Esophagus squamous epithelium (tissue), 5 donors: ENCODE measurements at regions not wholly inside any gene's neighbourhood (a gene's known extent, or its start where the extent isn't known, plus 50 kb on each side); places are given as distances from the start of the nearest gene placed in this dataset.

Source experiments
- DNase-seq: peaks from one replicate; lab custom pipeline; 2025; lab: John Stamatoyannopoulos, UW
- H3K27ac ChIP-seq, 4 donors: fragments of 200-600 bp; sonication (generic); one replicate each; pipeline ENCODE4 v1.5.1; 2016 to 2019; ENCODE audit warnings: mild to moderate bottlenecking in 1 of 4
- H3K27me3 ChIP-seq, 4 donors: fragments of 200-600 bp; sonication (generic); 1 replicate in 3 of 4; 2 replicates in 1 of 4; pipeline versions ENCODE4 v1.5.1 to v1.6.0; 2017 to 2021; ENCODE audit warnings: antibody characterized with exemption in 1 of 4
- H3K36me3 ChIP-seq, 3 donors: fragments of 200-600 bp; sonication (generic); one replicate each; pipeline ENCODE4 v1.5.1; 2016 to 2019
- H3K4me1 ChIP-seq, 3 donors: fragments of 200-600 bp; sonication (generic); one replicate each; pipeline ENCODE4 v1.5.1; 2017 to 2019
- H3K4me3 ChIP-seq, 4 donors: fragments of 200-600 bp; sonication (generic); 1 replicate in 3 of 4; 2 replicates in 1 of 4; pipeline ENCODE4 v1.5.1; 2016 to 2019; ENCODE audit warnings: mild to moderate bottlenecking in 2 of 4, moderate library complexity in 1 of 4
- H3K9me3 ChIP-seq, 3 donors: fragments of 200-600 bp; sonication (generic); one replicate each; pipeline ENCODE4 v1.5.1; 2016 to 2019
- POLR2A ChIP-seq, 4 donors: fragments of 450-650 bp; IDR thresholded peaks; one replicate each; pipeline ENCODE4 v1.6.1; 2017; ENCODE audit warnings: antibody characterized with exemption in 4 of 4, mild to moderate bottlenecking in 4 of 4, moderate library complexity in 3 of 4
- WGBS, 2 donors: methylation state at CpG; one replicate each; pipeline ENCODE4 v1.1.5; 2018; 5-methylcytosine and 5-hydroxymethylcytosine counted together
- intact Hi-C: fragments of 100-400 bp; cut with DNase I; formaldehyde crosslinking; loops from one replicate; pipeline ENCODE4 v1.15.0; 2022
- TF ChIP-seq, protein P1 (sequence below), 6 experiments: fragments of 450-650 bp in 4 of 6; fragments of 200-600 bp in 2 of 6; sonication (generic) in 2 of 6; IDR thresholded peaks; one replicate each; pipeline ENCODE4 v1.5.1; 2016 to 2019; ENCODE audit warnings: antibody characterized with exemption in 6 of 6, mild to moderate bottlenecking in 4 of 6, moderate library complexity in 4 of 6
- donor health status: DM: yes; HTN: yes; CAD: no.

GRCh38 chr6:40176152-40176551, 241.9 kb upstream of the MOCS1 start:
- Histone ChIP-seq H3K27me3 (no peaks in the 10 kb centered on the region), H3K4me3 (no peak overlapping the region), H3K4me1 (peaks cover 0 to 10% (median 5%) of the 10 kb centered on the region in 3 donors), H3K36me3 (no peaks in the 10 kb centered on the region), H3K27ac (no peak overlapping the region), H3K9me3 (no peaks in the 10 kb centered on the region)
- WGBS, 2 donors: 79 to 85% methylated on average over 5 of the region's 5 CpGs
- DNase-seq: no peak
- TF ChIP-seq POLR2A (IDR thresholded peaks at IDR 0.05): no peak
- TF ChIP-seq, protein P1, sequence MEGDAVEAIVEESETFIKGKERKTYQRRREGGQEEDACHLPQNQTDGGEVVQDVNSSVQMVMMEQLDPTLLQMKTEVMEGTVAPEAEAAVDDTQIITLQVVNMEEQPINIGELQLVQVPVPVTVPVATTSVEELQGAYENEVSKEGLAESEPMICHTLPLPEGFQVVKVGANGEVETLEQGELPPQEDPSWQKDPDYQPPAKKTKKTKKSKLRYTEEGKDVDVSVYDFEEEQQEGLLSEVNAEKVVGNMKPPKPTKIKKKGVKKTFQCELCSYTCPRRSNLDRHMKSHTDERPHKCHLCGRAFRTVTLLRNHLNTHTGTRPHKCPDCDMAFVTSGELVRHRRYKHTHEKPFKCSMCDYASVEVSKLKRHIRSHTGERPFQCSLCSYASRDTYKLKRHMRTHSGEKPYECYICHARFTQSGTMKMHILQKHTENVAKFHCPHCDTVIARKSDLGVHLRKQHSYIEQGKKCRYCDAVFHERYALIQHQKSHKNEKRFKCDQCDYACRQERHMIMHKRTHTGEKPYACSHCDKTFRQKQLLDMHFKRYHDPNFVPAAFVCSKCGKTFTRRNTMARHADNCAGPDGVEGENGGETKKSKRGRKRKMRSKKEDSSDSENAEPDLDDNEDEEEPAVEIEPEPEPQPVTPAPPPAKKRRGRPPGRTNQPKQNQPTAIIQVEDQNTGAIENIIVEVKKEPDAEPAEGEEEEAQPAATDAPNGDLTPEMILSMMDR (IDR thresholded peaks at IDR 0.05): no peak
- intact Hi-C loops: no loop called here

- intact Hi-C loops: no loop called here
- Histone ChIP-seq H3K27me3 (no peaks in the 10 kb centered on the region), H3K27ac (peak overlapping the region in 3 of 4 donors; percentile 37 to 57 (median 54)), H3K36me3 (no peaks in the 10 kb centered on the region), H3K4me1 (peaks cover 2 to 26% (median 5%) of the 10 kb centered on the region in 3 donors), H3K4me3 (no peak overlapping the region), H3K9me3 (no peaks in the 10 kb centered on the region)
- 91 to 94% methylated on average over 3 of the region's 3 CpGs for WGBS, 2 donors
- TF ChIP-seq, protein P1 (IDR thresholded peaks at IDR 0.05): no peak
- TF ChIP-seq POLR2A (IDR thresholded peaks at IDR 0.05): no peak
- no peak for DNase-seq
Measured at GRCh38 chr6:40172272-40172671, 238.0 kb upstream of the MOCS1 start.

- TF ChIP-seq, protein P1 (IDR thresholded peaks at IDR 0.05): no peak
- no peak for TF ChIP-seq POLR2A (IDR thresholded peaks at IDR 0.05)
- H3K36me3 ChIP-seq: no peaks in the 10 kb centered on the region
- H3K27me3 ChIP-seq: no peaks in the 10 kb centered on the region
- H3K9me3 ChIP-seq: no peaks in the 10 kb centered on the region
- 19 to 27% methylated on average over 1 of the region's 1 CpG for WGBS, 2 donors
- DNase-seq: no peak
- H3K4me3 ChIP-seq: no peak overlapping the region
- intact Hi-C loops: no loop called here
- H3K4me1 ChIP-seq: peaks cover 4 to 35% (median 8%) of the 10 kb centered on the region in 3 donors
- H3K27ac ChIP-seq: peak overlapping the region in 3 of 4 donors; percentile 38 to 57 (median 54)
Measured at GRCh38 chr6:40171343-40171742, 237.1 kb upstream of the MOCS1 start.

DNA sequence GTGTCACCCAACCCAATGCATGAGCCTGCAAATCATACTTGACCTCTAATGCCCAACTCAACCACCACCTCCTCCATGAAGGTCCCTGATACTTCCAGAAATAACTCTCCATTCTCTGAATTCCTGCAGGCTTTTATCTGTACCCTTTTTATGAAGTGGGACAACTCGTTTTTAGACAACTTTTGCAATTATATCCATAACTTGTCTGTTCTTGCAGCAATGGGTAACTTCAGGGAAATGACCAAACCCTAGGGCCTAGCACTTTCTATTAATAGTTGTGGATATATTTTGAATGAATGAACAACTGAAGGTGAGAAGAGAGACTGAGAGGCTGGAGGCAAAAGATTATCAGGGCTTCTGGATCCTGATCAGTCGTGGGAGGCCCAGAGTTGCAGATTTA, 236.6 kb upstream of the MOCS1 start:
- 30 to 31% methylated on average over 2 of the region's 2 CpGs for WGBS, 2 donors

GRCh38 chr6:40169878-40170277, 235.6 kb upstream of the MOCS1 start:
- Histone ChIP-seq H3K36me3 (no peaks in the 10 kb centered on the region), H3K27me3 (no peaks in the 10 kb centered on the region), H3K9me3 (no peaks in the 10 kb centered on the region), H3K4me1 (peaks cover 4 to 50% (median 8%) of the 10 kb centered on the region in 3 donors), H3K4me3 (no peak overlapping the region), H3K27ac (no peak overlapping the region)
- 66 to 67% methylated on average over 7 of the region's 7 CpGs for WGBS, 2 donors
- no peak for TF ChIP-seq POLR2A (IDR thresholded peaks at IDR 0.05)
- TF ChIP-seq, protein P1 (IDR thresholded peaks at IDR 0.05): no peak
- DNase-seq: no peak
- intact Hi-C loops: no loop called here

More for the DNA sequence above, 236.6 kb upstream of the MOCS1 start:
- no peak for DNase-seq
- Histone ChIP-seq H3K27me3 (no peaks in the 10 kb centered on the region), H3K36me3 (no peaks in the 10 kb centered on the region), H3K4me3 (no peak overlapping the region), H3K9me3 (no peaks in the 10 kb centered on the region), H3K4me1 (peaks cover 4 to 40% (median 8%) of the 10 kb centered on the region in 3 donors), H3K27ac (peak overlapping the region in 3 of 4 donors; percentile 38 to 57 (median 54))
- intact Hi-C loops: no loop called here
- TF ChIP-seq, protein P1 (IDR thresholded peaks at IDR 0.05): no peak
- no peak for TF ChIP-seq POLR2A (IDR thresholded peaks at IDR 0.05)
